ENCODE measurements at regions not wholly inside any gene's neighbourhood (a gene's known extent, or its start where the extent isn't known, plus 50 kb on each side); places are given as distances from the start of the nearest gene placed in this dataset.

- Histone ChIP-seq H3K27me3 (ENCODE audit: control insufficient read depth, insufficient read depth, low read length) (no peaks in the 10 kb centered on the region), H3K36me3 (ENCODE audit: control insufficient read depth, insufficient read depth, low read length) (no peaks in the 10 kb centered on the region), H3K4me3 (ENCODE audit: low read depth, low read length) (no peak overlapping the region)
- TF ChIP-seq CTCF (IDR thresholded peaks at IDR 0.05; ENCODE audit: insufficient read depth, low read depth, low read length), result no peak
- no peak for DNase-seq (ENCODE audit: low read depth)
- ChIA-PET POLR2A (no interaction called here), CTCF (no interaction called here)
Observed at GRCh38 chr7:45973725-45974532, 52.9 kb upstream of the IGFBP3 start.

DNA sequence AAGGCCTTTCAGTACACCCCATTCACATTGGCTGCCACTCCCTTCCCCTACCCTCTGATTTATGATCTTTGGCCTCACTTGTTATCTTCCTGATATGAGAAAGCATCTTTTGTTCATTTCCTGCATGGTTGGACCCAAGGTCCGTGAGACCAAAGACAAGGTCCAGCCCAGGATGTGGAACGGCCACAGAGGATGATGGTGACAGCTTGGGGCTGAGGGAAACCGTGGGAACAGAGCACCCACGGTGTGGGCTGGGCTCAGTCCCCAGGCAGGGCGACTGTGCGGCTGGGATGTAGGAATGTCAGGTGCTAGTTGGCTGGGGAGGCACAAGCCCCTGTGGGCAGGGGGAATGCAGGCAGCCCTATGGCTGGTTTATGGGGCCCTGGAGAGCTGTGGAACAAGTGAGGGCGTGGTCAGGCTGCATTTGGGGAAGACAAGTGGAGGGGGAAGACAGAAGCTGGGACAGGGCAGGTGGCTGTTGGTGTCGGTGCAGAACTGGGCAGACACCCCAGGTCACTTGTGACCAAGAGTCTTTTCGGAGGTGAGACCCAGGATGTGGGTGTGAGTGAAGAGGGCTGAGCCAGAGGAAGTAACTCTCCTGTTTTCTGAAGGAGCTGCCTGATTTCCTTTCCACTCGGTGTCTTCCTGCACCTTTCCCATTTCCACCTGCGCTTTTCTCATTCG is 51.7 kb upstream of the IGFBP3 start:
- Histone ChIP-seq H3K27me3 (ENCODE audit: control insufficient read depth, insufficient read depth, low read length) (no peaks in the 10 kb centered on the region), H3K4me3 (ENCODE audit: low read depth, low read length) (no peak overlapping the region), H3K36me3 (ENCODE audit: control insufficient read depth, insufficient read depth, low read length) (no peaks in the 10 kb centered on the region)
- no peak for DNase-seq (ENCODE audit: low read depth)
- POLR2A ChIA-PET, result no interaction called here
- TF ChIP-seq CTCF (IDR thresholded peaks at IDR 0.05; ENCODE audit: insufficient read depth, low read depth, low read length), result no peak
- CTCF ChIA-PET, result no interaction called here

- DNase-seq (ENCODE audit: low read depth), result no peak
- TF ChIP-seq CTCF (IDR thresholded peaks at IDR 0.05; ENCODE audit: insufficient read depth, low read depth, low read length), result no peak
- H3K36me3 ChIP-seq (ENCODE audit: control insufficient read depth, insufficient read depth, low read length), result no peaks in the 10 kb centered on the region
- ChIA-PET POLR2A (interaction anchor here (0.5 kb wide), 1 partner anchor 10 kb away, joined by 5 read pairs; no protein-coding TSS in a partner anchor), CTCF (no interaction called here)
- H3K27me3 ChIP-seq (ENCODE audit: control insufficient read depth, insufficient read depth, low read length), result no peaks in the 10 kb centered on the region
- H3K4me3 ChIP-seq (ENCODE audit: low read depth, low read length), result no peak overlapping the region
Observed at GRCh38 chr7:45971661-45972175, 50.6 kb upstream of the IGFBP3 start.

DNA sequence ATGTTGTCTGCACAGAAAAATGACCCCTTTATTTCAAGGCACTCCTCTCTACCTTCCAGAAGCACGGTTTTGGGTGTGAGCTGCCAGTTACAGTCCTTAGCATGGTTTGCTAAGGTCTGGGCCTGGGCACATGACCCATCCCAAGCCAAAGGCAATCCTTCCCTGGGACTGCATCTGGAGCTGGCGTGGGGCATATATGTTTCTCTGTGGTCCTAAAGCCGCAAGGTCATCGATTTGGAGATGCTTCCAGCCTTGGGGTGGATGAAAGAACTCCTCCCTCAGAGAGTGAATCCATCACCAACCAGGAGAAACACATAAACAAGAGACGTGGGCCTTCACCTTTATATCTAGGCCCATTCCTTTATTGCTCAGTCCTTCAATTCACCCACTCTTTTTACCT is 50.1 kb upstream of the IGFBP3 start:
- ChIA-PET CTCF (interaction anchor here (0.9 kb wide), 1 partner anchor 11 kb away, joined by 3 read pairs; no protein-coding TSS in a partner anchor), POLR2A (interaction anchor here (0.5 kb wide), 1 partner anchor 9 kb away, joined by 5 read pairs; no protein-coding TSS in a partner anchor)
- H3K36me3 ChIP-seq (ENCODE audit: control insufficient read depth, insufficient read depth, low read length), result no peaks in the 10 kb centered on the region
- TF ChIP-seq CTCF (IDR thresholded peaks at IDR 0.05; ENCODE audit: insufficient read depth, low read depth, low read length), result no peak
- H3K27me3 ChIP-seq (ENCODE audit: control insufficient read depth, insufficient read depth, low read length), result no peaks in the 10 kb centered on the region
- DNase-seq (ENCODE audit: low read depth), result no peak
- no peak overlapping the region for H3K4me3 ChIP-seq (ENCODE audit: low read depth, low read length)
